ENCODE measurements at regions not wholly inside any gene's neighbourhood (a gene's known extent, or its start where the extent isn't known, plus 50 kb on each side); places are given as distances from the start of the nearest gene placed in this dataset.

DNA sequence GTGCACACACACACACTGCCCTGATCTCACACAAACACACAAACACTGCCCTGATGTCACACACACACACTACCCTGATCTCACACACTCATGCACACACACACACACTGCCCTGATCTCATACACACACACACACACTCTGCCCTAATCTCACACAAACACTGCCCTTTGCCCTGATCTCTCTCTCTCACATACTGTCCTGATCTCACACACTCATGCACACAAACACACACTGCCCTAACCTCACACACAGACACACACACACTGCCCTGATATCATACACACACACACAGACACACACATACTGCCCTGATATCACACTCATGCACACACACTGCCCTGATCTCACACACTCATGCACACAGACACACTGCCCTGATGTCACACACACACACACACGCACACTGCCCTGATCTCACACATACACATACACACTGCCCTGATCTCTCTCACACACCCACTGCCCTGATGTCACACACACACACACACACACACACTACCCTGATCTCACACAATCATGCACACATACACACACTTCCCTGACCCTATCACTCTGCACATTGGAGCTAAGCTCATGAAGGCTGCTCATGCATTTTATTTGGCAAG is 97.6 kb upstream of the DIO3 start:
- H3K27ac ChIP-seq (ENCODE audit: insufficient read depth, low read depth, low read length): no peak overlapping the region
- no peaks in the 10 kb centered on the region for H4K20me1 ChIP-seq (replicated peaks; ENCODE audit: control insufficient read depth, extremely low read depth, insufficient read depth, low read length)
- FAIRE-seq (no peak), DNase-seq (ENCODE audit: low read depth, low spot score) (no peak)
- no peak overlapping the region for H3K9ac ChIP-seq (replicated peaks; ENCODE audit: extremely low read depth, insufficient read depth, low read length)
- no peak overlapping the region for H3K4me2 ChIP-seq (ENCODE audit: insufficient read depth, low read length)
- intact Hi-C loops (cut with micrococcal nuclease): no loop called here
- TF ChIP-seq JUN (IDR thresholded peaks at IDR 0.05; ENCODE audit: borderline replicate concordance, insufficient read depth, insufficient read length, low read depth) (no peak), GATA2 (IDR thresholded peaks at IDR 0.05; ENCODE audit: insufficient read depth, insufficient read length, low read depth, low read length) (no peak), CTCF (IDR thresholded peaks at IDR 0.05; ENCODE audit: extremely low read depth in 1 of 2, insufficient read depth in 1 of 2, low read depth in 1 of 2, low read length in 2 of 2) (no peak), MAX (IDR thresholded peaks at IDR 0.05; ENCODE audit: insufficient read depth, insufficient read length) (no peak), POLR2A (IDR thresholded peaks at IDR 0.05; ENCODE audit: low read depth, low read length) (no peak), POLR2AphosphoS5 (IDR thresholded peaks at IDR 0.05; ENCODE audit: insufficient read depth, low read depth, low read length) (no peak), MYC (IDR thresholded peaks at IDR 0.05; ENCODE audit: low read depth, low read length) (no peak), FOS (IDR thresholded peaks at IDR 0.05; ENCODE audit: borderline replicate concordance, insufficient read depth, low read length) (no peak), EZH2 (IDR thresholded peaks at IDR 0.05; ENCODE audit: borderline replicate concordance, low read depth, low read length, severe bottlenecking) (no peak)
- peaks cover 11 to 17% of the 10 kb centered on the region in 2 experiments for H3K27me3 ChIP-seq (ENCODE audit: control insufficient read depth in 2 of 2, insufficient read depth in 2 of 2, low read length in 2 of 2)
- H3K9me1 ChIP-seq (replicated peaks; ENCODE audit: control insufficient read depth, extremely low read depth, insufficient read depth, low read length): no peaks in the 10 kb centered on the region
- H3K4me1 ChIP-seq (ENCODE audit: control insufficient read depth, extremely low read depth, insufficient read depth, low read length): no peaks in the 10 kb centered on the region
- H3K9me3 ChIP-seq (replicated peaks; ENCODE audit: control insufficient read depth, insufficient read depth, low read length): no peaks in the 10 kb centered on the region
- BruUV-seq (replicated peaks): no TSS peak
- ChIA-PET POLR2A (no interaction called here), CTCF (no interaction called here)
- dilution Hi-C loops (cut with MboI; ENCODE audit: extremely low pct_ligation_motif_present, low sequenced_read_pairs): no loop called here
- no peaks in the 10 kb centered on the region for H3K36me3 ChIP-seq (ENCODE audit: control insufficient read depth in 2 of 2, extremely low read depth in 1 of 2, insufficient read depth in 2 of 2, low read length in 2 of 2)
- no peaks in the 10 kb centered on the region for H3K79me2 ChIP-seq (ENCODE audit: control insufficient read depth, insufficient read depth, low read length)
- H3K4me3 ChIP-seq (replicated peaks in 1 of 3; ENCODE audit: insufficient read depth in 1 of 3, low read depth in 1 of 3, low read length in 3 of 3): no peak overlapping the region
- no peak overlapping the region for H2AFZ ChIP-seq (ENCODE audit: low read depth, low read length)

All from endothelial cell of umbilical vein (primary cell).